ENCODE measurements at regions not wholly inside any gene's neighbourhood (a gene's known extent, or its start where the extent isn't known, plus 50 kb on each side); places are given as distances from the start of the nearest gene placed in this dataset.
"Not testable (repeated sequence)": the region's sequence is repeated elsewhere in the genome, so short reads cannot be mapped to it uniquely, and the experiment has no call there.

DNA sequence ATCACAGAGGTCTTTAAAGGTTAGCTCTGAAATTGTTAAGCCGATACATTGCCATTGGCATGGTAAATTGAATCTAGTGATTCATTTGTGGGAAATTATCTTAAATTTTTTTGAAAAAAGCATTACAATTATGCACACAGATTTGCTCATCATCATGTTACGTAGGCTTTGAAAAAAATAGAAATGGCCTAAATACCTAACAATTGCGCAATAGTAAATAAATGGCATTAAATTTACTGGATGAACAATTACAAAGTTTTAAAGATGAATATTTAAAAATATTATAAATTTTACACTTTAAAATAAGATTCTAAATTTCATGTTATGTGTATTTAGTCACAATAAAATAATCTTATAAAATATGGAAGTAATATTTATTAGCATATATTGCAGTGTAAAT is 171.3 kb downstream of the RPRM start:
- DNase-seq (ENCODE audit: low spot score), result no peak

DNA sequence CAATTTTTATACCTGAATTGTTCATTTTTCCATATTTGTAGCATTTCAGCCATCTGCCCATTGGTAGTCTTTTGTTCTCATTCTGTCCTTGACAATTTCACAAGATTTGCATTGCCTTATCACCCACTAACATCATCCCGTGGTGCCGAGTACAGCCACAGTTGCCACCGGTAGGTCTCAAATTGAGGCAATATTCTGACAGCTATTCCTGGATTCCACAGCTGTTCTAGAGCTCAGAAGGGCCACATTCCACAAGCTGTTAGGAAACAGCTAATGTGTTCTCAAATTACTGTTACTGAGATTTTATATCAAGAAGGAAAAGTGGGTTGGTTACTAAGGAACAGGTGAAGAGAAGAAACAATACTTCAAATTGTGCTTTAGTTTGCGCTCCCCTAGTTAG is 178.8 kb downstream of the RPRM start:
- DNase-seq (ENCODE audit: low spot score), result no peak

DNA sequence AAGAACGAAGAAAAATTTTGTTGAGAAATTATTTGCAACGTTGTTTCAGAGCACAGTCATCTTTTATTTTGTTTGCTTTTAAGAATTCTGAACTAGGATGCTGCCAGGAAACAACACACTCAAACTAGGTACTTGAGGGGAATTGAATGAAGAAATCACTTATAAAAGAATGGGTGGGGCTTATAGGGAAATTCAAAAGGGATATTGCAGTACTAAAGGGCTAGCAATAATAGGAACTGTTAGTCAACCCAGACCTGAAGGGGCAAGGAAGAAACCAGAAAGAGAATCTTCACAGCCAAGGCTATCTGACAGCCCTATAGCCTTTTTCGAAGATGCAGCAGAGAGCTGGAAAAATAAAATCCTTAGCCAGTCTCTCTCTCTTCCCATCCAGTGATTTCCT is 179.3 kb downstream of the RPRM start:
- DNase-seq (ENCODE audit: low spot score), result no peak

DNA sequence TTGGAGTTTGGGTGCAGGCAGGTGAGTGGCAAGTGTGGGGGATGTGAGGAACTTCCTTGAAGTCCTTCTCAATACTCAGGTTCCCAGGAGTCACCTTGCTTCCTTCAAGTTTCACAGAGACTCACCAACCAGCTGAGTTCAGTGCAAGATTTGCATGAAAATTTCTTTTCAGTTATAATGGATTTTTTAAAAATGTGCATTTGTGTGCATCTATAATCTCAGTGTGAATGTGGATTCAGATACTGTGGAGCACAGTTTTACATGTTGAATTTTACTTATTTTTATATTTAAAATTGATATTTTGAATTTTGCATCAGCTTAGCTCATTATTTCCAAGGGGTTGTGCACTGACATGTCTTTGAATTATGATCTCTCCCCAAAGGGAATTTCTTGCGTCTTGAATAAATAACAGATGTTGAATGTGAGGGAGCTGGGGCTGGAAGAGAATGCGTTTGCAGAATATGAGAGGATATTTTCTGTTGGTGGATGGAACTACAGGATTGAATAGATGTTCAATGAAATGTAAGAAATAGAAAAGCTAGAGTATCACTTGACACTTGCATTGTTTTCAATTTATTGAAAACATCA is 184.3 kb downstream of the RPRM start:
- DNase-seq (ENCODE audit: low spot score), result no peak

DNA sequence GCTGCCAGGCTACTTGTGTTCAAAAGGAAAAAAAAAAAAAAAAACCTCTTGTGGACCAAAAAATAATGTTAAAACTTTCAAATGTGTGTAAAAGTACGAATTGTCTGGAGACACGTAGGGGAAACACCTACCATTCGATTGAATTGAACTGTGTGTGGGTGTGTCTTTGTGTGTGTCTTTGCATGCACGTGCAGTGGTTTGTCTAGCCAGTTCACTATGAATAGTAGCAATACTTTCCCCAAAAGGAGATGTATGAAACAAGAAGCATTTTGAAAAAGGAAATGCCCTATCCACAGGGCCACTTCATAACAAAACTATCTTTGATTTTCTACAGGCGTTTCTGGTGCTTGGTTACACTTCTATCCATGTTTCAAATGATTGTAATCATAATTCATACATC is 186.8 kb downstream of the RPRM start:
- no peak for DNase-seq (ENCODE audit: low spot score)

DNA sequence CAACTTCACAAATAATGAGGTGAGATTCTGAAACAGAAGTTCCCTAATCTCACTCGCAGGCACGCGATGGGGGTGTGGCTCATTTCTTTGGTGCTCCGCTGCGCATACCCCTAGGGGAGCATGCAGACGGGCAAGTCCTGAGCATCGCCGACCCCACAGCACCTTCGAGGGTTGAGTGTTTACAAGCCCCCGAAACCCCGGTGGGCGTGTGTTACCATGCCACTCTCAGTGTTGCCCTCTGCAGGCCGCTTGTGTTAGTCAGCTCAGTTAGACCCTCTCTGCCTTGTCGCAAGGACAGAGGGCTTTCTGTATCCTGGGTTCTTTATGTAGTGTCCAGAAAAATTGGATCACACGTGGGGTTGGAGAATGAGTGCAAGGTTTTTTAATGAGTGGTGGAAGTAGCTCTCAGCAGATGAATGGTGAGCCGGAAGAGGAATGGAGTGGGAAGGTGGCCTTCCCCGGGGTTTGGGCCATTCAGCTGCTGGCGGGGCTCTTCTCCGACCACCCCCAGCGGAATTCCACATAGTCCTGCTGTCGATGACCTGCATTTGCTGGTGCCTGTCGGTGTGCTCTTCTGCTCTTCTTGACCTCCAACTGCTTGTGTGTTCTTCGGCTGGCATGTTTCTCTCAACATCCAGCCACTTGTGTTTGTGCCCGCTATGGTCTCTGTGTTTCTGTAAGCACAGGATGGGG is 191.3 kb downstream of the RPRM start:
- peak; percentile 8 for DNase-seq (ENCODE audit: low spot score)

DNA sequence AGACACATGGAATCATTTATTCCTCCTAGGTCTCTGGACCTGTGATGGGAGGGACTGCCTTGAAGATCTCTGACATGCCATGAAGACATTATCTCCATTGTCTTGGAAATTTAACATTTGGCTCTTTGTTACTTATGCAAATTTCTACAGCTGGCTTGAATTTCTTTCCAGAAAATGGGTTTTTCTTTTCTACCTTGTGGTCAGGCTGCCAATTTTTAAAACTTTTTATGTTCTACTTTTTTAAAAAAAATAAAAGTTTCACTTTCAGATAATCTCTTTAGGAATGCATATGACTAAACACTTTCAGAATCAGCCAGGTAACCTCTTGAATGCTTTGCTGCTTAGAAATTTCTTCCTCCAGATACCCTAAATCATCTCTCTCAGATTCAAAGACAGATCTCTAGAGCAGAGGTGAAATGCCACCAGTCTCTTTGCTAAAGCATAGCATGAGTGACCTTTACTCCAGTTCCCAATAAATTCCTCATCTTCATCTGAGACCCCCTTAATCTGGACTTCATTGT is 209.6 kb downstream of the RPRM start:
- DNase-seq (ENCODE audit: low spot score), result no peak

DNA sequence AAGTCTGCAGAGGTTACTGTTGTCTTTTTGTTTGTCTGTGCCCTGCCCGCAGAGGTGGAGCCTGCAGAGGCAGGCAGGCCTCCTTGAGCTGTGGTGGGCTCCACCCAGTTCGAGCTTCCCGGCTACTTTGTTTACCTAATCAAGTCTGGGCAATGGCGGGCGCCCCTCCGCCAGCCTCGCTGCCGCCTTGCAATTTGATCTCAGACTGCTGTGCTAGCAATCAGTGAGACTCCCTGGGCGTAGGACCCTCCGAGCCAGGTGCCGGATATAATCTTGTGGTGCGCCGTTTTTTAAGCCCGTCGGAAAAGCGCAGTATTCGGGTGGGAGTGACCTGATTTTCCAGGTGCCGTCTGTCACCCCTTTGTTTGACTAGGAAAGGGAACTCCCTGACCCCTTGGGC is 221.7 kb downstream of the RPRM start:
- not testable (repeated sequence) for DNase-seq (ENCODE audit: low spot score)

DNA sequence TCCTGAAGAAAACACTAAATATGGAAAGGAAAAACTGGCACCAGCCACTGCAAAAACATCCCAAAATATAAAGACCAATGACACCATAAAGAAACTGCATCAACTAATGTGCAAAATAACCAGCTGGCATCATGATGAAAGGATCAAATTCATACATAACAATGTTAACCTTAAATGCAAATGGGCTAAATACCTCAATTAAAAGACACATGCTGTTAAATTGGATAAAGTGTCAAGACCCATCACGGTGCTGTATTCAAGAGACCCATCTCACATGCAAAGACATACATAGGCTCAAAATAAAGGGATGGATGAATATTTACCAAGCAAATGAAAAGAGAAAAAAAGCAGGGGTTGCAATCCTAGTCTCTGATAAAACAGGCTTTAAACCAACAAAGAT is 231.9 kb downstream of the RPRM start:
- not testable (repeated sequence) for DNase-seq (ENCODE audit: low spot score)

DNA sequence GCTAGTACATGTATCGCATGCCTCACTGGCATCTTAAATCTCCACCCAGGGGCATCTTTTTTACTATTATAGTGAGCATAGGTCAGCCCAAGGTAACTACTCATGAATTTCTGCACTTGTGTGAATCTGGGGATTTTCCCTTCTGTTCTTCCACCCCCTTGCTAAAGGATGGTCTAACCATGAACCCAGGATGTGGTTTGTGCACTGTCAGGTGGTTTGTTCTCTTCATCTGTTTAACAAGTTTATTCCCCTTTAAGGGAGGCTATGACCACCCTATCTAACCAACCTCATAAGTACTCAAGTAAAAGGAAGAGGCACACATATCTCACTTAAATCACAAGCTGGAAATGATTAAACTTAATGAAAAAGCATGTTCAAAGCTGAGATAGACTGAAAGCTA is 243.0 kb downstream of the RPRM start:
- no peak for DNase-seq (ENCODE audit: low spot score)

DNA sequence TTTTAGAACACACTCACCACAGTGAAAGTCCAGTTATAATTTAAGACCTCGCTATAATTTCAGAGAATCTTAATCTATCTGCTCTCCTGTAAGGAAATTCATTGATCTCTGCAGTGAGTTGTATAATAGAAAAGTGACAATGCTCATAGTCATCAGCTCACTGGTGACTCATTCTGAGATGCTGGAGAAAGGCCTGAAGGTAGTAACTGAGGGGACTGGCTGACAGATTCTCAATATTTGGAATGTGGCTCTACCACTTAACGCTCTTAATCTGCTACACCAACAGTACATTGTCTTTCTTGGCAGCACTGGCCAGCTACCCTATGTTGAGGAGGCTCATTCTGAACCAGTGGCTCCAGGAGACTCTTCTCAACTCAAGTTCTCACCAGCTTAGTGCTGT is 246.1 kb downstream of the RPRM start:
- no peak for DNase-seq (ENCODE audit: low spot score)

DNA sequence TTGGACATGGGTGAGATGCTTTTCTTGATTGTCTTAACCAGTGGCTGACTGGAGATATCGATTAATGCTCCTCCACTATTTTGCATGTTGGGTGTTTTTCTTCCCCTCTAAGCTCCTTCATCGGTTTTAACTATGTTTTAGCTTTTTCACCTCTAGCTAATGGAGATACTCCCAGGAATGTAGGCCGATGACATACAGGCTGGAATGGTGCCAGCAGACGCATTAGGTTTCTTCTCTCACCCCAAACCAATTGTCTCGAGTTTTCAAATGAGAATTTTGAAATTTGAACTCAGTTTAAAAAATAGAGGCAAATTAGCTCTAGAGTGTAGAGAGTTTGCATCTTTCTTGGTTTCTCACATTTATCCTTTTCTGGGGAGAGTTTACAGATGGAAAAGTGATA is 247.6 kb downstream of the RPRM start:
- DNase-seq (ENCODE audit: low spot score), result no peak

DNA sequence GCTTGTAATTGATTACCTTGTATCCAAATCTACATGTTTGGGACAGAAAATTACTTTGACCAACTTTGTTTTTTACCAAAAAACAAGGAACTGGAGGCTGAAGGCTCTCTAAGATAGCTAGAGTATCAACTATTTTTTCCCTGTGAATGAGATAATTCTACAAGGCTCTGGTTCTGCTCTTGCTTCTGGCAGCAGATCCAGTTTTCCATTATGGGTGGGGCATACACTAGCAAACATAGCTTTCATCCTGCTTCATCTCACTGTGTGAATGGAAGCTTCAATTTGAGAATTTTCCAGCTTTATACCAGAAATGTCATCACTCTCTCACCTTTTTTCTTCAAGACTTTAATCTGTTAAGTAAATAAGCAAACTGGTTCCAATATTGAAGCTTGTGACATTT is 249.7 kb downstream of the RPRM start:
- DNase-seq (ENCODE audit: low spot score), result no peak

DNA sequence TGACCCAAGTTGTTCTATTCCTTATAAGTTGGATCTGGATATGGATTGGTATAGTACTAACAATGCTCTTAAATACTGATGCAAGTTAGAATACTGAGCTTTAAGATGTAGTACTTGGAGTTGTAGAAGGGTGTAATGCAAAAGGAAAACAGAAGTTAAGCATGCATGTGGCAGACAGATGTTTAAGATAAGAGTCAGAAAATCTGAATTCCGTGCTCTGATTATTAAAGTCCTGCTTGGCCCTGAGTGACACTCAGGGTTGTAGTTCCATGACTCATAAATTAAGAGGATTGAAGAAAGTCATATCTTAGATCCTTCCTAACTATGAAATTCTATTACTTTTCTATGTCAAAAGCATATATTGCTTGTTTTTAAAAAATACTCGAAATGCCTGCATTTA is 250.6 kb downstream of the RPRM start:
- no peak for DNase-seq (ENCODE audit: low spot score)

DNA sequence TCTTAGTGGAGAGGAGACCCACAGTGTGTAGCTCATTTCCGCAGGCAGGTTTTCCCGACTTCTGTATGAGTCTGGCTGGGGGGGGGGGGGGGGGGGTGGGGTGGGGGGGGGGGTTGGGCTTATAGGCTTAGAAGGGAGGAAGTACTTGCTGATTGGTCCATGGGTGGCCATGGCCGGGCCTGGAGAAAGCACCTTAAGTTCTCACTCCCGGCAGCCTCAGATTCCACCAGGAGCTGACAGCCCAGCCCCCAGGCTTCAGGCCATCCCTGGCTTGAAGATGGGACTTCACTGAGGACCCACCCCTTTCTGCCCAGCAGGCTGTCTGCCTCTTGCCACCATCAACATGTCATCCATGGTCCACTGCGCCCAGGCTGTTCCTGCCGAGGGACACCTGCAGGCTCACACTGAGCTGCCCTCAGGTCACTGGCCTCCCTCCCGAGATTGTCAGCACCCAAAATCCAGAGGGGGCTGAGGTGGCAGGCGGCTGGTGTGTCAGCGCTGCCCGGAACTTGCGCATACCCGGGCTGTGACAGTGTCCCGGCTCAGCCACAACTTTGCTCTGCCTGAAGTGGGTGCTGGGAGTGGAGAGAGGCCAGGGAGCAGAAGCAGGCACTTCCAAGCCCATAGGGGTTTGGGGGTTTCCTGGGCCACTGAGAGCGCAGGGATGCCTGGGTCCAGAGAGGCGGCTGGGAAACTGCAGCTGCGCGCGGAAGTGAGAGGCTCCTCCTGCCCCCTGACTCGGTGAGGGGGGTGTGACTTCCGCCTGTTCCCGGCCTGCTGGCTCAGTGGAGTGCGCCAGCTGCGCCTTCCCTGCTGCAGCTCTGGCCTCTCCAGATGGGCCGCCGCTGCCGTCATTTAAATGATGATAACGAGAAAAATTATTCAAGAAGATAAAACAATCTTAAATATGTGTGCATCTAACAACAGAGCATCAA is 256.1 kb downstream of the RPRM start:
- DNase-seq (ENCODE audit: low spot score), result no peak

DNA sequence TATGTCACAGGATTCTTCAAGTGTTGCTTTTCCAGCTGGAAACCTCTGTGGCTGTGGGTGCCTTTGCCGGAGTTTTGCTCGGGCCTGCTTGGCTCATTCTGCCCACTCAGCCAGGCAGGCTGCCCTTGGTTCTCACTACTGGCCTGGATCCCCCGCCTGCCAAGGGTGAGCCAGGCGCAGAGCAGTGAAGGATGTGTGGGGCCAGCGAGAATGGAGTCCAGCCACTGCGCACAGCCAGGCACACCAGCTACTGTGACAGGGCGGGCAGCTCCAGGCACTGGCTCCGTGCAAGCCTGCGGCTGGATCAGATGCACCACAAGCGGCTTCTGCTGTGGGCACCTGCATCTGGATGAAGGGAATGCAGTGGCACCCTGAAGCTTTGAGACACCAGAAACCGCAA is 257.1 kb downstream of the RPRM start:
- DNase-seq (ENCODE audit: low spot score), result no peak

DNA sequence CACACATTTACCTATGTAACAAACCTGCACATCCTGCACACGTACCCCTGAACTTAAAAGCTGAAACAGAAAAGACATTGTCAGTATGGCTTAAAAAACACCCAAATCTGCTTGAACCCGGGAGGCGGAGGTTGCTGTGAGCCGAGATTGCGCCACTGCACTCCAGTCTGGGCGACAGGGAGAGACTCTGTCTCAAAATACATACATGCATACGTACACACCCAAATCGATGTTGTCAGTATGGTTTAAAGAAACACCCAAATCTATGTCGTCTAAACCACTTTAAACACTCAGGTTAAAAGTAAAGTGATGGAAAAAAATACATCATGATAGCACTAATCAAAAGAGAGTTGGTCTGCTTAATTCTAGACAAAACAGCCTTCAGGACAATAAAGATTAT is 257.5 kb downstream of the RPRM start:
- no peak for DNase-seq (ENCODE audit: low spot score)

DNA sequence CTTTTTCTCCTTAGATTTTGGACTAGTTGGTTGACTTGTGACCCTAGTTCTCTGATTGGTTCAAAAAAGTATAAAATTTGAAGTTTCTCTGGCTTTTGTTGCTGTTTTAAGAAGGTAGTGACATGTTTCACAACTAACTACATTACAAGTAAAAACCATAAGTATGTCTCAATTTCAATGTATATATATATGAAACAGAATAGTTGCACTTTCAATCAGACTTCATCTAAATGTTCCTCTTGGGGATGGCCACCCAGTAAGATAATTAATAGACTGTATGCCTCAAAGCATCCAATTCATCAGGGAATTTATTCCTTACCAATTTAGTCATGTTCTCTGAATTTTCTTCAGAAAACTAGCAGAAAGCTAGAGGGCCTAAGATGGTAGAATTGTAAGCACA is 259.7 kb downstream of the RPRM start:
- no peak for DNase-seq (ENCODE audit: low spot score)

DNA sequence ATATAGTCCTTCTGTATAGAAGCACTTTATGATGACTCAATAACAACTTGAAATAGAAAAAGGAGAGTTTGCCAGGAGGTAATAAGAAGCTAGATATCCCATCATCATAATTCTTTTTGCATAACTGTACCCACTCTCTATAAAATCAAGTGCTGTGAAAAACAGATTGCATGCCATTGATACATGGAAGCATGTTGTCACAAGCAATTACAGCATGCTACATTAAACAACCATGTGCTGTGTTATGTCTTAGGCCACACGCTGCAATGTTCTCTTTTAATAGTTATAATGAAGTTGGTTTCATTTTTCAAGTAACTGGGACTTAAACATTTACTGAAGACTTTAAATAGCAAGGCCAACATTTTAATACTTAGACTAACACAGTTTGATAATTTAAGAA is 264.2 kb downstream of the RPRM start:
- DNase-seq (ENCODE audit: low spot score), result no peak

DNA sequence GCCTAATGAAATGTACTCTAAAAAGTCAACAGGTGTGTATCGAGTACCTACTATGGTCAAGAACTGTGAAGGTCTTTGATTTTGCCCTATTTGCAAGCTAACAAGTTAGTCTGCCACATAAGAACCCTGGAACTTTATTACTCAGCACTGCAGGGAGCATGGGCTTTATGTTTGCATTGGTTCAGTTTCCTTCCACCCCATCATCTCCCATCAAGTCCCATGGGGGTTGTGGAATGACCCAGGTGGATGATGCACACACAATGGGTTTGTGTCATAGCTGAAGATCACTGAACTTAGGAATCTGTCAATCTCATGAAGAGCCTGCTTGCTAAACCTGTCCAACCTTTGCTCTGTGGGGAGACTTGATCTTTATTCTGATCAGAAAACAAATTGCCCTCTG is 265.5 kb downstream of the RPRM start:
- no peak for DNase-seq (ENCODE audit: low spot score)

DNA sequence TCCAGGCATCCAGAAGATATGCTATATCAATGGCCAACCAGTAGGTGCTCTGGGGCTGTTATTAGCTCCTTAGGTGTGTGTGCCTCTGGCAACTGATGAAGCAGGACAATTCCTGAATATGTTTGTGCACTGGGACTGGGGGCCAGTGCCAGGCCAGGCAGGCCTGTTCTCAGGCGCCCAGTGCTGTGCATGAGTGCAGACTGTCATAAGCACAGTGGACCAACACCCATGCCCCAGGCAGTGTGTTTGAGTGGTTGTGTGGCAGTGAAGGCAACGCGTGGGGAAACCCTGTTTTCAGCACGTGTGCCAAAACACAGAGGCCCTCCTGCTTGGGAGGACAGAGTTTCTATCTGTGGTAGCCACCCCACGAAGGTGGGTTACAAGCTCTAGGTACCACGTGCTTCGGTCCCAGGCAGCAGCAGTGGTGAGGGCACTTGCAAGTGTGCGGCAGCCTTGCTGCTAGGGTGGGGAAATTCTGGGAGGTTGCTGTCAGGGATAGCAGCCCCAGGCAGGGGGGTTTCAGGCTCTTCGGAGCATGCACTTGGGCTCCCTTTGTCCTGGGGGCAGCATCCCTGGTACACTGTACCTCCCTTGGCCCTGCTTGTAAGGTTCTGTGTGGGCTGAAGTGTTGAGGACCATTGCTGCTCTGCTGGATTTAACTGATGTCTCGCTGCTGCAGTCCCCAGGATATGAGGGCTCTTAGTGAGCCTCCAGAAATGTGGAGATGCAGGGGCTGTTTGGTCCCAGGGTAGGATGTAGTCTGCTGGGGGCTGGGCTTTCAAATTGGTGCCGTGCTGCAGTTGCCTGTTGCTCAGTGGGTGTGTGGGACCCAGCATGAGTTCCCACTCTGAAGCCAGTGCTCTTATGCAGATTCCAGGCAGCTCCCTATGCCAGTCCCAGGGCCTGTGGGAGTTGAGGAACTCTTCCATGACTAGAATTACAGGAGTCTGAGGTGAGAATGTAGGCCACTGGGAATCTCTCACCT is 280.9 kb downstream of the RPRM start:
- DNase-seq (ENCODE audit: low spot score), result no peak

Data from cerebellar cortex (tissue), 1 donor.